Activated T-cell treated with anti-CD3 and anti-CD28 coated beads, Interleukin-2, amount 50 U/mL, for 72 hours (primary cell): ENCODE measurements at regions not wholly inside any gene's neighbourhood (a gene's known extent, or its start where the extent isn't known, plus 50 kb on each side); places are given as distances from the start of the nearest gene placed in this dataset.
"Not testable (repeated sequence)": the region's sequence is repeated elsewhere in the genome, so short reads cannot be mapped to it uniquely, and the experiment has no call there.

Experiments used
- ATAC-seq, 2 donors: fragments of 150-1000 bp; cut with Tn5 transposase; replicated peaks in 1 of 2; 2 replicates each; pipeline ENCODE4 v1.10.0; 2021; ENCODE audit warnings: moderate library complexity in 2 of 2, mild to moderate bottlenecking in 1 of 2
- DNase-seq, 2 donors: peaks; one replicate each; pipeline ENCODE4 v3.0.0; 2021 to 2022; ENCODE audit warnings: mixed read lengths in 1 of 2
- H3K27ac Mint-ChIP-seq: one replicate; pipeline ENCODE4 v1.8.0; 2022; ENCODE audit warnings: mild to moderate bottlenecking, moderate library complexity, mixed read lengths
- H3K27me3 Mint-ChIP-seq: one replicate; pipeline ENCODE4 v1.8.0; 2022; ENCODE audit warnings: low read depth, mixed read lengths
- H3K36me3 Mint-ChIP-seq, 2 donors: one replicate each; pipeline ENCODE4 v1.8.0; 2022; ENCODE audit warnings: mixed read lengths in 2 of 2, mild to moderate bottlenecking in 1 of 2; ENCODE audit not compliant: insufficient read depth in 2 of 2
- H3K4me1 Mint-ChIP-seq: one replicate; pipeline ENCODE4 v1.8.0; 2022; ENCODE audit warnings: low read depth, mixed read lengths
- H3K4me3 Mint-ChIP-seq, 2 donors: one replicate each; pipeline ENCODE4 v1.8.0; 2022; ENCODE audit warnings: mild to moderate bottlenecking in 2 of 2, mixed read lengths in 2 of 2, moderate library complexity in 2 of 2
- H3K9me3 Mint-ChIP-seq, 2 donors: one replicate each; pipeline ENCODE4 v1.8.0; 2022; ENCODE audit warnings: mixed read lengths in 2 of 2

- H3K36me3 Mint-ChIP-seq, result no peaks in the 10 kb centered on the region
- H3K27me3 Mint-ChIP-seq, result peaks cover under 1% of the 10 kb centered on the region
- ATAC-seq (no peak), DNase-seq (no peak)
- H3K4me1 Mint-ChIP-seq, result peaks cover 47% of the 10 kb centered on the region
- peaks cover 0 to 2% of the 10 kb centered on the region in 2 donors for H3K9me3 Mint-ChIP-seq
- no peak overlapping the region for H3K27ac Mint-ChIP-seq
- H3K4me3 Mint-ChIP-seq, result no peak overlapping the region
Observed at GRCh38 chr5:96112703-96113102, 151.1 kb upstream of the ELL2 start.

DNA sequence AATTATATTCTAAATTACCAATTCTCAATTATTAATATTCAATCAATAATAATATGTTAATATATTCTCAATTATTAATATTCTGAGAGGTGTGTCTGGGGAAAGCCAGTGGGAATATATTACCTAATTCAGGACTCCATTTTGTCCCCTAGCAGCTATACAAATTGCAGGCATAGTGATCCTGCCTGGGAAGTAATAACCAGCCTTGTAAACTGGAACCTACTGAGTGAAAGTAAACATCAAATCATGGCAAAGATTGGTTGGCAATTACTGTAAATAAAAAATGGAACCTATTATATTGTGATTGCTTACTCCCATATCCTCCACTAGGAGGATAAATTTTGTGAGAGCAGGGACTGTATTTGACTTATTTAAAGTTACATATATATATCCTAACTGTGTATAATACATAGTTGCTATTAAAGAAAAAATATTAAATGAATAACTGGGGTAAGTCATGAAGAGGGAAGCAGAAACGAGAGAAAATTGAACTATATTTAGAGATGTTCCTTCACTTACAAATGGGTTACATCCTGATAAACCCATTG lies 150.5 kb upstream of the ELL2 start:
- no peak overlapping the region for H3K4me3 Mint-ChIP-seq
- no peaks in the 10 kb centered on the region for H3K27me3 Mint-ChIP-seq
- no peak overlapping the region for H3K27ac Mint-ChIP-seq
- no peaks in the 10 kb centered on the region for H3K36me3 Mint-ChIP-seq
- H3K9me3 Mint-ChIP-seq, result peaks cover 0 to 2% of the 10 kb centered on the region in 2 donors
- DNase-seq (no peak), ATAC-seq (no peak)
- peaks cover 47% of the 10 kb centered on the region for H3K4me1 Mint-ChIP-seq

DNA sequence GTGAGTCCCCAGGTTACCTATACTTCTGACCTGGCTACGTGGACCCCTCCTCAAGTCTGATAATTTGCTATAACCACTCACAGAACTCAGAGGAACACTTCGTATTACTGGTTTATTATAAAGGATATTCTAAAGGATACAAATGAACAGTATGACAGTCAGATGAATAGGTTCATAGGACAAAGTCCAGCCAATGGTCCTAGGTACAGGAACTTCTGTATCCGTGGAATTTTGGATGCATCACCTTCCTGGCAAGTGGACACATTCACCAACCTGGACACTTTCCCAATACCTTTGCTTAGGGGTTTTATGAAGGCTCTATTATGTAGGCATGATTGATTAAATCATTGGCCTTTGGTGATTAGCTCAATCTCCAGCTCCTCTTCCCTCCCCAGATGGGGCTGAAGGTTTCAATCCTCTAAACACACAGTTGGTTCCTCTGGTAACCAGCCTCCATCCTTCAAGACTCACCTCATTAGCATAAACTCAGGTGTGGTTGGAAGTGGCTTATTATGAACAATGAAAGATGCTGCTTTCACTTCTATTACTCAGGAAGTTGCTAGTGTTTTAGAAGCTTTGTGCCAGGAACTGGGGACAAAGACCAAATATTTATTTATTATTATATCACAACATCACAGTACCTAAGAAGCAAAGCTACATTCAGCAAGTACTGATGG lies 149.6 kb upstream of the ELL2 start:
- ATAC-seq (peak; percentile 17 to 40), DNase-seq (peak in 1 of 2 donors; percentile 7)
- Mint-ChIP-seq H3K36me3 (no peaks in the 10 kb centered on the region), H3K4me1 (peaks cover 47% of the 10 kb centered on the region), H3K27me3 (peaks cover under 1% of the 10 kb centered on the region), H3K27ac (no peak overlapping the region), H3K9me3 (peaks cover 0 to 2% of the 10 kb centered on the region in 2 donors), H3K4me3 (no peak overlapping the region)

DNA sequence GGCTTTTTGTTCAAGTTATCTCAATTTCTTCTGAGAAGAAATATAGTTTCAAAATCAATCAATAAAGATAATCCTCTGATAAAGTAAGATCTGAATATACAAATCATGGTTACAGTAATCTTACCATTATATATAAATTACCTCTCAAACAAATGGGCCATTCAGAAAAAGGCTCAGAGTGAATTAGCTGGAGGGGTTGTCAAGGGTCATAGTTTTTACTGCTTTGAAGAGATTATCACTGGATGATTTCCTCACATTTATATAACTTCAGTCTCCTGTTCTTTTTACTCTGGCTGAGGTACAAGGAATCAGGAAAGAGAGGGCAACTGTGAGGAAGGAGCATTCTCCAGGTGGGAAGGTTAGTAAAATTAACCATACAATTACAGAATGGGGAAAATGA lies 148.6 kb upstream of the ELL2 start:
- Mint-ChIP-seq H3K36me3 (peaks cover 1 to 4% of the 10 kb centered on the region in 2 donors), H3K9me3 (peaks cover 0 to 2% of the 10 kb centered on the region in 2 donors), H3K27me3 (peaks cover 6% of the 10 kb centered on the region), H3K4me3 (peak overlapping the region in 1 of 2 donors; percentile 69), H3K27ac (no peak overlapping the region), H3K4me1 (peaks cover 42% of the 10 kb centered on the region)
- DNase-seq, result no peak
- ATAC-seq, result no peak

- not testable (repeated sequence) for DNase-seq, ATAC-seq, H3K27ac Mint-ChIP-seq, H3K36me3 Mint-ChIP-seq, H3K27me3 Mint-ChIP-seq, H3K4me3 Mint-ChIP-seq, H3K9me3 Mint-ChIP-seq
- H3K4me1 Mint-ChIP-seq, result peaks cover 25% of the 10 kb centered on the region
Observed at GRCh38 chr5:96108629-96109028, 147.0 kb upstream of the ELL2 start.

DNA sequence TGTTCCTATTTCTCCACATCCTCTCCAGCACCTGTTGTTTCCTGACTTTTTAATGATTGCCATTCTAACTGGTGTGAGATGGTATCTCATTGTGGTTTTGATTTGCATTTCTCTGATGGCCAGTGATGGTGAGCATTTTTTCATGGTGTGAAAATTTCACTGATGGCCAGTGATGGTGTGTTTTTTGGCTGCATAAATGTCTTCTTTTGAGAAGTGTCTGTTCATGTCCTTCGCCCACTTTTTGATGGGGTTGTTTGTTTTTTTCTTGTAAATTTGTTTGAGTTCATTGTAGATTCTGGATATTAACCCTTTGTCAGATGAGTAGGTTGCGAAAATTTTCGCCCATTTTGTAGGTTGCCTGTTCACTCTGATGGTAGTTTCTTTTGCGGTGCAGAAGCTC lies 142.2 kb upstream of the ELL2 start:
- H3K27me3 Mint-ChIP-seq, result peaks cover 15% of the 10 kb centered on the region
- not testable (repeated sequence) for H3K36me3 Mint-ChIP-seq, DNase-seq, ATAC-seq, H3K9me3 Mint-ChIP-seq, H3K4me1 Mint-ChIP-seq, H3K27ac Mint-ChIP-seq, H3K4me3 Mint-ChIP-seq

DNA sequence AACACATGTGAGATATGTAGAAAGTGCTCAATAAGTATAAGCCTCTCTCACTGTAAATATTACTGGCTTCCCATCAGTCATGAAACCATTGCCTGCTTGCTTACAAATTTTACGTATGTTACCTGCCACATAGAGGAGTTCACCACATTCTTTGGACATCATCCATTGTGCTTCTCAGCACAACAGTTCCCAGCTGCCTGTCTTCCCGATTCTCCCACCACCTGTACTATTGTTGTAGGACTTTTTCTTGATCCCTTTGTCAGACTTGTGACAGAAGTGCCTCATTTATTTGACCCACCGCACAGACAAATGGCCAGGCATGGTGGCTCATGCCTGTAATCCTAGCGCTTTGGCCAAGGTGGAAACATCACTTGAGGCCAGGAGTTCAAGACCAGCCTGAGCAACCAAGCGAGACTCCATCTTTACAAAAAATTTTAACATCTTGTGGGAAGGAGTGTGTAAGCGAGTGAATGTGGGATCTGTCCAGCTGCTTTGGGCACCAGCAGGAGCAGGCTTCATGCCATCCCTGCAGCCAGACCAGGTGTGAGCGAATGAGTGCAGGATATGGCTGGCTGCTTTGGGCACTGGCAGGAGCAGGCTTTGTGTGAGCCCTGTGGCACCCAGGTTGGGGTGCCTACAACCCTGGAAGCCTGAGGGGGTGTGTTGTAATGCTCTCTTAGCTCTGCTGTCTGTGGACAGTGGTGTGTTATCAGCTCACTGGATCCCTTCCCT lies 139.9 kb upstream of the ELL2 start:
- DNase-seq (no peak), ATAC-seq (no peak)
- H3K9me3 Mint-ChIP-seq, result peaks cover 5 to 8% of the 10 kb centered on the region in 2 donors
- no peak overlapping the region for H3K4me3 Mint-ChIP-seq
- H3K4me1 Mint-ChIP-seq, result no peaks in the 10 kb centered on the region
- no peak overlapping the region for H3K27ac Mint-ChIP-seq
- H3K36me3 Mint-ChIP-seq, result peaks cover 5% of the 10 kb centered on the region in 2 donors
- peaks cover 21% of the 10 kb centered on the region for H3K27me3 Mint-ChIP-seq

DNA sequence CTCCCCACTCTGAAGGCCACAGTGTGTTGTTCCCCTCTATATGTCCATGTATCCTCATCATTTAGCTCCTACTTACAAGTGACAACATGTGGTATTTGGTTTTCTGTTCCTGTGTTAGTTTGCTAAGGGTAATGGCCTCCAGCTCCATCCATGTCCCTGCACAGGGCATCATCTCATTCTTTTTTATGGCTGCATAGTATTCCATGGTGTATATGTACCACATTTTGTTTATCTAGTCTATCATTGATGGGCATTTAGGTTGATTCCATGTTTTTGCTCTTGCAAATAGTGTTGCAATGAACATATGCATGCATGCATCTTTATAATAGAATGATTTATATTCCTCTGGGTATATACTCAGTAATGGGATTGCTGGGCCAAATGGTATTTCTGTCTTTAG lies 135.8 kb upstream of the ELL2 start:
- DNase-seq, H3K9me3 Mint-ChIP-seq, H3K4me1 Mint-ChIP-seq, H3K4me3 Mint-ChIP-seq, ATAC-seq, H3K27ac Mint-ChIP-seq, H3K36me3 Mint-ChIP-seq: not testable (repeated sequence)
- H3K27me3 Mint-ChIP-seq, result peaks cover 15% of the 10 kb centered on the region

- no peak overlapping the region for H3K4me3 Mint-ChIP-seq
- H3K4me1 Mint-ChIP-seq, result peaks cover 6% of the 10 kb centered on the region
- DNase-seq (no peak), ATAC-seq (no peak)
- H3K27me3 Mint-ChIP-seq, result peaks cover 14% of the 10 kb centered on the region
- H3K9me3 Mint-ChIP-seq, result peaks cover 5 to 8% of the 10 kb centered on the region in 2 donors
- peaks cover 0 to 2% of the 10 kb centered on the region in 2 donors for H3K36me3 Mint-ChIP-seq
- no peak overlapping the region for H3K27ac Mint-ChIP-seq
Observed at GRCh38 chr5:96096724-96097123, 135.1 kb upstream of the ELL2 start.

- Mint-ChIP-seq H3K9me3 (peaks cover 5 to 10% of the 10 kb centered on the region in 2 donors), H3K27ac (no peak overlapping the region), H3K4me3 (no peak overlapping the region), H3K27me3 (peaks cover 10% of the 10 kb centered on the region), H3K4me1 (peaks cover 7% of the 10 kb centered on the region), H3K36me3 (peaks cover 0 to 2% of the 10 kb centered on the region in 2 donors)
- DNase-seq, result no peak
- no peak for ATAC-seq
Observed at GRCh38 chr5:96094904-96095303, 133.3 kb upstream of the ELL2 start.

GRCh38 chr5:96093890-96094381 lies 132.3 kb upstream of the ELL2 start:
- DNase-seq (no peak), ATAC-seq (no peak)
- Mint-ChIP-seq H3K4me1 (peaks cover 7% of the 10 kb centered on the region), H3K9me3 (peaks cover 4 to 10% of the 10 kb centered on the region in 2 donors), H3K36me3 (peaks cover 0 to 2% of the 10 kb centered on the region in 2 donors), H3K4me3 (no peak overlapping the region), H3K27me3 (peaks cover 8% of the 10 kb centered on the region), H3K27ac (no peak overlapping the region)

DNA sequence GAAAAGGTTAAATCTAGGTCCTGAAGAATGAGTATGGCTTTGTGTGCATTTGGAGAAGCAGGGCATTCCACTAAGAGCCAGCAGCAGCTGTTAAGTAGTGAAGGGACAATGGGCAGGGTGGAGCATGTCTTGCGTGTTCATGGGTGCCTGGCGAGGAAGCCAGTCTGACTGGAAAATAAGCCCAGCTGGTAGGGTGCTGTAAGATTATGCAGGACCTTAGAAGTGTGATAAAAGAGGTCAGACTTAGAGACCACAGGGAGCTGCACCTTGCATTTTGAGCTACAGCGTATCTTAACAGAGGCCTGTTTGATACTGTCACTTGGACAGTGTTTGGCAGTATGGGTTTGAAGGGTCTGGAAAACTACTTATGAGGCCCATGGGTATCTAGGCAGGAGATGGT lies 131.7 kb upstream of the ELL2 start:
- Mint-ChIP-seq H3K27ac (no peak overlapping the region), H3K36me3 (peaks cover 0 to 1% of the 10 kb centered on the region in 2 donors), H3K4me1 (peaks cover 7% of the 10 kb centered on the region), H3K27me3 (peaks cover 2% of the 10 kb centered on the region), H3K9me3 (peaks cover 2 to 7% of the 10 kb centered on the region in 2 donors), H3K4me3 (no peak overlapping the region)
- DNase-seq (no peak), ATAC-seq (no peak)

DNA sequence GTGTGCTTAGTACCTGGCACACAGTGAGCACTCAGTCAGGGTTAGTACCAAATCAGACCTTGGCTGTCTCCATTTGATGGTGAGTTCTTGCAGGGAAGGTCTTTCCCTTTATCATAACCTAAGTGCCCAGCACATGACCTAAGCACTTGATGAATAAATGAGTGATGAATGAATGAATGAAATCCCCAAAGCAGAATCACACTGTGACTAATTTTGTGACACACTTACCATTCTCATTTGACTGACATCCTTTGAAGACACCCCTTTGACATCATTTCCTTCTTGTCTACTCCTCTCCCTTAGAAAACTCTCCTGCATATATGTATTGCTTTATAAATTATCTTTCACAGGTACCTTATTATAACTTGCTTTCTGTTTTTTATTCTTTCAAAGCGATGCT lies 130.2 kb upstream of the ELL2 start:
- no peak overlapping the region for H3K4me3 Mint-ChIP-seq
- H3K9me3 Mint-ChIP-seq, result peaks cover 0 to 3% of the 10 kb centered on the region in 2 donors
- no peak overlapping the region for H3K27ac Mint-ChIP-seq
- no peaks in the 10 kb centered on the region for H3K36me3 Mint-ChIP-seq
- DNase-seq, result no peak
- H3K27me3 Mint-ChIP-seq, result peaks cover 9% of the 10 kb centered on the region
- H3K4me1 Mint-ChIP-seq, result peaks cover 7% of the 10 kb centered on the region
- ATAC-seq, result peak; percentile 90 to 94
